Endothelial cell (in vitro differentiated cells): ENCODE measurements at regions not wholly inside any gene's neighbourhood (a gene's known extent, or its start where the extent isn't known, plus 50 kb on each side); places are given as distances from the start of the nearest gene placed in this dataset.

Experiments used
- DNase-seq: peaks from one replicate; pipeline ENCODE4 v3.0.0; 2021; ENCODE audit warnings: low spot score
- H3K27ac Mint-ChIP-seq: one replicate; pipeline ENCODE4 v1.8.0; 2021; ENCODE audit warnings: mixed read lengths, inconsistent platforms; ENCODE audit not compliant: unreplicated experiment
- H3K27me3 Mint-ChIP-seq: one replicate; pipeline ENCODE4 v1.8.0; 2021; ENCODE audit warnings: mild to moderate bottlenecking, moderate library complexity, mixed read lengths, inconsistent platforms; ENCODE audit not compliant: unreplicated experiment
- H3K36me3 Mint-ChIP-seq: one replicate; pipeline ENCODE4 v1.8.0; 2021; ENCODE audit warnings: mild to moderate bottlenecking, low read depth, mixed read lengths, inconsistent platforms; ENCODE audit not compliant: unreplicated experiment
- H3K4me1 Mint-ChIP-seq: one replicate; pipeline ENCODE4 v1.8.0; 2021; ENCODE audit warnings: mild to moderate bottlenecking, mixed read lengths, inconsistent platforms; ENCODE audit not compliant: unreplicated experiment
- H3K4me3 Mint-ChIP-seq: one replicate; pipeline ENCODE4 v1.8.0; 2021; ENCODE audit warnings: mild to moderate bottlenecking, mixed read lengths, inconsistent platforms; ENCODE audit not compliant: unreplicated experiment
- H3K9me3 Mint-ChIP-seq: one replicate; pipeline ENCODE4 v1.8.0; 2021; ENCODE audit warnings: mixed read lengths, inconsistent platforms; ENCODE audit not compliant: unreplicated experiment
- TF ChIP-seq, protein P1 (sequence below): fragments of 200-600 bp; sonication (generic); IDR thresholded peaks from one replicate; pipeline ENCODE4 v1.5.0; 2021; ENCODE audit warnings: antibody characterized with exemption; ENCODE audit not compliant: unreplicated experiment

DNA sequence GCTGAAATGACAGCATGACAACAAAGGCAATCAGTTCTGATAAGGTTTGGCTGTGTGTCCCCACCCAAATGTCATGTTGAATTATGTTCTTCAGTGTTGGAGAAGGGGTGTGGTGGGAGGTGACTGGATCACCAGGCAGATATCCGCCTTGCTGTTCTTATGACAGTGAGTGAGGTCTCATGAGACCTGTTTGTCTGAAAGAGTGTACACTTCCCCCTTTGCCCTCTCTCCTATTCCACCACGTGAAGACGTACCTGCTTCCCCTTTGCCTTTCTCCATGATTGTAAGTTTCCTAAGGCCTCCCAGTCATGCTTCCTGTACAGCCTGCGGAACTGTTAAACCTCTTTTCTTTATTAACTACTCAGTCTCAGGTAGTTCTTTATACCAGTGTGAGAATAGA is 553.0 kb downstream of the DCDC2C start:
- TF ChIP-seq, protein P1, sequence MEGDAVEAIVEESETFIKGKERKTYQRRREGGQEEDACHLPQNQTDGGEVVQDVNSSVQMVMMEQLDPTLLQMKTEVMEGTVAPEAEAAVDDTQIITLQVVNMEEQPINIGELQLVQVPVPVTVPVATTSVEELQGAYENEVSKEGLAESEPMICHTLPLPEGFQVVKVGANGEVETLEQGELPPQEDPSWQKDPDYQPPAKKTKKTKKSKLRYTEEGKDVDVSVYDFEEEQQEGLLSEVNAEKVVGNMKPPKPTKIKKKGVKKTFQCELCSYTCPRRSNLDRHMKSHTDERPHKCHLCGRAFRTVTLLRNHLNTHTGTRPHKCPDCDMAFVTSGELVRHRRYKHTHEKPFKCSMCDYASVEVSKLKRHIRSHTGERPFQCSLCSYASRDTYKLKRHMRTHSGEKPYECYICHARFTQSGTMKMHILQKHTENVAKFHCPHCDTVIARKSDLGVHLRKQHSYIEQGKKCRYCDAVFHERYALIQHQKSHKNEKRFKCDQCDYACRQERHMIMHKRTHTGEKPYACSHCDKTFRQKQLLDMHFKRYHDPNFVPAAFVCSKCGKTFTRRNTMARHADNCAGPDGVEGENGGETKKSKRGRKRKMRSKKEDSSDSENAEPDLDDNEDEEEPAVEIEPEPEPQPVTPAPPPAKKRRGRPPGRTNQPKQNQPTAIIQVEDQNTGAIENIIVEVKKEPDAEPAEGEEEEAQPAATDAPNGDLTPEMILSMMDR = no peak
- Mint-ChIP-seq H3K4me3 (no peak overlapping the region), H3K27ac (no peak overlapping the region), H3K9me3 (peaks cover 7% of the 10 kb centered on the region), H3K36me3 (peaks cover 6% of the 10 kb centered on the region), H3K4me1 (no peaks in the 10 kb centered on the region), H3K27me3 (peaks cover 1% of the 10 kb centered on the region)
- DNase-seq = no peak

DNA sequence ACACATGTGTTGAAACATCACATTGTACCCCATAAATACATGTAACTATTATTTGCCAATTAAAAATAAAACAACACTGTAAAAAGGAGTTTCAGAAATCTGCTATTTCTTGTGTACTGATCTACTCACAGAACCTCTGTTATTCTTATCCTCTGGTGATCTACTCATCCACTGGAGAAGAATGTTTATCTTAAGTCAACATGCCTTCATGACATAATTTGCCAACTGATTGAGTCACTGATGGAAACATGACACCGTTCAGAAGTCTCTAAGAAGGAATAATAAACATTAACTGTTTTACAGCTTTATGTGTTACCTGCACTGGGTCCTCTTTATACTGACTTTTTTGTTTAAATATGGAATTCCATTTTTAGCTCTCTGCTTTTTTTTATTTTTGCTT is 555.2 kb downstream of the DCDC2C start:
- Mint-ChIP-seq H3K27me3 (peaks cover 1% of the 10 kb centered on the region), H3K4me3 (no peak overlapping the region), H3K36me3 (no peaks in the 10 kb centered on the region), H3K27ac (no peak overlapping the region), H3K4me1 (no peaks in the 10 kb centered on the region), H3K9me3 (peaks cover 7% of the 10 kb centered on the region)
- no peak for DNase-seq
- TF ChIP-seq, protein P1 = no peak

- DNase-seq = no peak
- TF ChIP-seq, protein P1 = no peak
- H3K27me3 Mint-ChIP-seq = no peaks in the 10 kb centered on the region
- H3K27ac Mint-ChIP-seq = no peak overlapping the region
- no peaks in the 10 kb centered on the region for H3K4me1 Mint-ChIP-seq
- H3K9me3 Mint-ChIP-seq = no peaks in the 10 kb centered on the region
- H3K36me3 Mint-ChIP-seq = no peaks in the 10 kb centered on the region
- H3K4me3 Mint-ChIP-seq = no peak overlapping the region
These were observed 562.6 kb downstream of the DCDC2C start for GRCh38 chr2:4265936-4266335.

DNA sequence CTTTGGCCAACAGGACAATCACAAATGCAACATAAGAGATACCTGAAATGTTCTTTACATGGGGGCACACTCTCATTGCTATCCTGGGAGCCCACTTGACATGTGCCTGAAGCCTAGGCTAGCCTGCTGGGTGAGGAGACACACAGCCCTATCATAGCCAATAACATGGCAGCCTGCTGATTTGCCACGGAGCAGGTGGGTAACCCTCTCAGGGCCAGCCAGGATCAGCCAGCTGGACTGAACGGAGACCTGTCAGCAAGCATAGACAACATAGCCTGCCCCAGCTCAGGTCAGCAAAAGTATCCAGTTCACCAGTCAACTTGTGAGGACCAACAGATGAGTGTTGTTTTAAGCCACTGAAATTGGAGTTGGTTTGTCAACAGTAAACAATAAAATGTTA is 566.5 kb downstream of the DCDC2C start:
- Mint-ChIP-seq H3K36me3 (no peaks in the 10 kb centered on the region), H3K9me3 (no peaks in the 10 kb centered on the region), H3K4me3 (no peak overlapping the region), H3K27ac (no peak overlapping the region), H3K27me3 (no peaks in the 10 kb centered on the region), H3K4me1 (no peaks in the 10 kb centered on the region)
- TF ChIP-seq, protein P1 = no peak
- DNase-seq = no peak

- Mint-ChIP-seq H3K36me3 (no peaks in the 10 kb centered on the region), H3K27me3 (peaks cover 2% of the 10 kb centered on the region), H3K4me3 (no peak overlapping the region), H3K4me1 (no peaks in the 10 kb centered on the region), H3K9me3 (peaks cover 6% of the 10 kb centered on the region), H3K27ac (no peak overlapping the region)
- TF ChIP-seq, protein P1 = no peak
- DNase-seq = no peak
These were observed 569.0 kb downstream of the DCDC2C start for GRCh38 chr2:4272261-4272858.
